ENCODE measurements at regions not wholly inside any gene's neighbourhood (a gene's known extent, or its start where the extent isn't known, plus 50 kb on each side); places are given as distances from the start of the nearest gene placed in this dataset.

DNA sequence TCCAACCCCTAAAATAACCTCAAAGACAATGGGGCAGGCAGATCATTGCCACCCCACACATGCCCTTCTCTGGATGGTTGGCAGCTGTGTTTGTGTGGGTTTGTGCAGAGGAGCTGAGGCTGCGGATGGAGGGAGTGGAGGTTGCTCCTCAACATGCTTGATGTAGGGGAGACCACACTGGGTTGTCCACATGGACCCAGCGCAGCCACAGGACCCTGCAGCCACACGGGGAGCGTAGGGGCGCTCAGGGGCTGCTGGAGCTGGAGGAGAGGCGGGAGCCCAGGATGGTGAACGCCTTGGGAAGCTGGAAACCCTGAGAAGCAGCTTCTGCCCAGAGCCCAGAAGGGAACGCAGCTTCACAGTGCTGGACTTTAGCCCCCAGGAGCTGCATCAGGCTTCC lies 56.3 kb upstream of the TMEM18 start:
- TF ChIP-seq, protein P1, sequence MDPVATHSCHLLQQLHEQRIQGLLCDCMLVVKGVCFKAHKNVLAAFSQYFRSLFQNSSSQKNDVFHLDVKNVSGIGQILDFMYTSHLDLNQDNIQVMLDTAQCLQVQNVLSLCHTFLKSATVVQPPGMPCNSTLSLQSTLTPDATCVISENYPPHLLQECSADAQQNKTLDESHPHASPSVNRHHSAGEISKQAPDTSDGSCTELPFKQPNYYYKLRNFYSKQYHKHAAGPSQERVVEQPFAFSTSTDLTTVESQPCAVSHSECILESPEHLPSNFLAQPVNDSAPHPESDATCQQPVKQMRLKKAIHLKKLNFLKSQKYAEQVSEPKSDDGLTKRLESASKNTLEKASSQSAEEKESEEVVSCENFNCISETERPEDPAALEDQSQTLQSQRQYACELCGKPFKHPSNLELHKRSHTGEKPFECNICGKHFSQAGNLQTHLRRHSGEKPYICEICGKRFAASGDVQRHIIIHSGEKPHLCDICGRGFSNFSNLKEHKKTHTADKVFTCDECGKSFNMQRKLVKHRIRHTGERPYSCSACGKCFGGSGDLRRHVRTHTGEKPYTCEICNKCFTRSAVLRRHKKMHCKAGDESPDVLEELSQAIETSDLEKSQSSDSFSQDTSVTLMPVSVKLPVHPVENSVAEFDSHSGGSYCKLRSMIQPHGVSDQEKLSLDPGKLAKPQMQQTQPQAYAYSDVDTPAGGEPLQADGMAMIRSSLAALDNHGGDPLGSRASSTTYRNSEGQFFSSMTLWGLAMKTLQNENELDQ (tag by site-specific recombination; IDR thresholded peaks at IDR 0.05; ENCODE audit: low read depth) = no peak
- TF ChIP-seq YY1 (tag by site-specific recombination; IDR thresholded peaks at IDR 0.05) (no peak), SP2 (tag by site-specific recombination; IDR thresholded peaks at IDR 0.05) (no peak)
- TF ChIP-seq, protein P2, sequence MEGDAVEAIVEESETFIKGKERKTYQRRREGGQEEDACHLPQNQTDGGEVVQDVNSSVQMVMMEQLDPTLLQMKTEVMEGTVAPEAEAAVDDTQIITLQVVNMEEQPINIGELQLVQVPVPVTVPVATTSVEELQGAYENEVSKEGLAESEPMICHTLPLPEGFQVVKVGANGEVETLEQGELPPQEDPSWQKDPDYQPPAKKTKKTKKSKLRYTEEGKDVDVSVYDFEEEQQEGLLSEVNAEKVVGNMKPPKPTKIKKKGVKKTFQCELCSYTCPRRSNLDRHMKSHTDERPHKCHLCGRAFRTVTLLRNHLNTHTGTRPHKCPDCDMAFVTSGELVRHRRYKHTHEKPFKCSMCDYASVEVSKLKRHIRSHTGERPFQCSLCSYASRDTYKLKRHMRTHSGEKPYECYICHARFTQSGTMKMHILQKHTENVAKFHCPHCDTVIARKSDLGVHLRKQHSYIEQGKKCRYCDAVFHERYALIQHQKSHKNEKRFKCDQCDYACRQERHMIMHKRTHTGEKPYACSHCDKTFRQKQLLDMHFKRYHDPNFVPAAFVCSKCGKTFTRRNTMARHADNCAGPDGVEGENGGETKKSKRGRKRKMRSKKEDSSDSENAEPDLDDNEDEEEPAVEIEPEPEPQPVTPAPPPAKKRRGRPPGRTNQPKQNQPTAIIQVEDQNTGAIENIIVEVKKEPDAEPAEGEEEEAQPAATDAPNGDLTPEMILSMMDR (tag by site-specific recombination; IDR thresholded peaks at IDR 0.05) = no peak
- TF ChIP-seq, protein P3, sequence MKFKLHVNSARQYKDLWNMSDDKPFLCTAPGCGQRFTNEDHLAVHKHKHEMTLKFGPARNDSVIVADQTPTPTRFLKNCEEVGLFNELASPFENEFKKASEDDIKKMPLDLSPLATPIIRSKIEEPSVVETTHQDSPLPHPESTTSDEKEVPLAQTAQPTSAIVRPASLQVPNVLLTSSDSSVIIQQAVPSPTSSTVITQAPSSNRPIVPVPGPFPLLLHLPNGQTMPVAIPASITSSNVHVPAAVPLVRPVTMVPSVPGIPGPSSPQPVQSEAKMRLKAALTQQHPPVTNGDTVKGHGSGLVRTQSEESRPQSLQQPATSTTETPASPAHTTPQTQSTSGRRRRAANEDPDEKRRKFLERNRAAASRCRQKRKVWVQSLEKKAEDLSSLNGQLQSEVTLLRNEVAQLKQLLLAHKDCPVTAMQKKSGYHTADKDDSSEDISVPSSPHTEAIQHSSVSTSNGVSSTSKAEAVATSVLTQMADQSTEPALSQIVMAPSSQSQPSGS (tag by site-specific recombination; IDR thresholded peaks at IDR 0.05; ENCODE audit: low read depth) = no peak
- TF ChIP-seq, protein P4, sequence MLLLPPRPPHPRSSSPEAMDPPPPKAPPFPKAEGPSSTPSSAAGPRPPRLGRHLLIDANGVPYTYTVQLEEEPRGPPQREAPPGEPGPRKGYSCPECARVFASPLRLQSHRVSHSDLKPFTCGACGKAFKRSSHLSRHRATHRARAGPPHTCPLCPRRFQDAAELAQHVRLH (tag by site-specific recombination; IDR thresholded peaks at IDR 0.05) = no peak
- TF ChIP-seq, protein P5, sequence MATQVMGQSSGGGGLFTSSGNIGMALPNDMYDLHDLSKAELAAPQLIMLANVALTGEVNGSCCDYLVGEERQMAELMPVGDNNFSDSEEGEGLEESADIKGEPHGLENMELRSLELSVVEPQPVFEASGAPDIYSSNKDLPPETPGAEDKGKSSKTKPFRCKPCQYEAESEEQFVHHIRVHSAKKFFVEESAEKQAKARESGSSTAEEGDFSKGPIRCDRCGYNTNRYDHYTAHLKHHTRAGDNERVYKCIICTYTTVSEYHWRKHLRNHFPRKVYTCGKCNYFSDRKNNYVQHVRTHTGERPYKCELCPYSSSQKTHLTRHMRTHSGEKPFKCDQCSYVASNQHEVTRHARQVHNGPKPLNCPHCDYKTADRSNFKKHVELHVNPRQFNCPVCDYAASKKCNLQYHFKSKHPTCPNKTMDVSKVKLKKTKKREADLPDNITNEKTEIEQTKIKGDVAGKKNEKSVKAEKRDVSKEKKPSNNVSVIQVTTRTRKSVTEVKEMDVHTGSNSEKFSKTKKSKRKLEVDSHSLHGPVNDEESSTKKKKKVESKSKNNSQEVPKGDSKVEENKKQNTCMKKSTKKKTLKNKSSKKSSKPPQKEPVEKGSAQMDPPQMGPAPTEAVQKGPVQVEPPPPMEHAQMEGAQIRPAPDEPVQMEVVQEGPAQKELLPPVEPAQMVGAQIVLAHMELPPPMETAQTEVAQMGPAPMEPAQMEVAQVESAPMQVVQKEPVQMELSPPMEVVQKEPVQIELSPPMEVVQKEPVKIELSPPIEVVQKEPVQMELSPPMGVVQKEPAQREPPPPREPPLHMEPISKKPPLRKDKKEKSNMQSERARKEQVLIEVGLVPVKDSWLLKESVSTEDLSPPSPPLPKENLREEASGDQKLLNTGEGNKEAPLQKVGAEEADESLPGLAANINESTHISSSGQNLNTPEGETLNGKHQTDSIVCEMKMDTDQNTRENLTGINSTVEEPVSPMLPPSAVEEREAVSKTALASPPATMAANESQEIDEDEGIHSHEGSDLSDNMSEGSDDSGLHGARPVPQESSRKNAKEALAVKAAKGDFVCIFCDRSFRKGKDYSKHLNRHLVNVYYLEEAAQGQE (tag by site-specific recombination; IDR thresholded peaks at IDR 0.05) = no peak
- TF ChIP-seq, protein P6, sequence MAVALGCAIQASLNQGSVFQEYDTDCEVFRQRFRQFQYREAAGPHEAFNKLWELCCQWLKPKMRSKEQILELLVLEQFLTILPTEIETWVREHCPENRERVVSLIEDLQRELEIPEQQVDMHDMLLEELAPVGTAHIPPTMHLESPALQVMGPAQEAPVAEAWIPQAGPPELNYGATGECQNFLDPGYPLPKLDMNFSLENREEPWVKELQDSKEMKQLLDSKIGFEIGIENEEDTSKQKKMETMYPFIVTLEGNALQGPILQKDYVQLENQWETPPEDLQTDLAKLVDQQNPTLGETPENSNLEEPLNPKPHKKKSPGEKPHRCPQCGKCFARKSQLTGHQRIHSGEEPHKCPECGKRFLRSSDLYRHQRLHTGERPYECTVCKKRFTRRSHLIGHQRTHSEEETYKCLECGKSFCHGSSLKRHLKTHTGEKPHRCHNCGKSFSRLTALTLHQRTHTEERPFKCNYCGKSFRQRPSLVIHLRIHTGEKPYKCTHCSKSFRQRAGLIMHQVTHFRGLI (tag by site-specific recombination; IDR thresholded peaks at IDR 0.05) = no peak
